Stimulated activated CD8-positive, alpha-beta memory T cell treated with anti-CD3 and anti-CD28 coated beads, Interleukin-7, amount 100 ng/mL, for 48 hours (primary cell): ENCODE measurements at regions not wholly inside any gene's neighbourhood (a gene's known extent, or its start where the extent isn't known, plus 50 kb on each side); places are given as distances from the start of the nearest gene placed in this dataset.

Experiments
- DNase-seq, 2 donors: peaks; one replicate each; pipeline ENCODE4 v3.0.0-alpha.2; 2020; ENCODE audit warnings: low read depth in 1 of 2; ENCODE audit errors: extremely low read depth in 1 of 2

DNA sequence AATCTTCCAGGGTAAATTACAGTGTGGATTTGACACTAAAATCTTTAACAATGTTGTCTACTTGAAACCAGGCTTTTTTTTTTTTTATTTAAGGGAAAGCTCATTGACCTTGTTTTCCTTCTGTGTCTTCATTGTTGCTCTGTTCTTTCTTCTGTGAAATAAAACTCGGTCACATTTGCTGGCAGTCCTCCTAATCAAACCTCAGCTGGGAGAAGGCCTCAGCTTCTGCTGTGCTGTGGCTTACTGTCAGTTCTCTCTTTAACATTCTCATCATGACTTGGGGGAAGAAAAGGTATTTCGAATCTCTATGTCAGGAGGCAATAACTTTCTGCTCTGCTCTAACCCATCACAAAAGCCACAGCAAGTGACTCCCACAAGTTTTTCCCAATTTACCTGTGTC, 268.9 kb downstream of the ZNF608 start:
- no peak for DNase-seq

DNA sequence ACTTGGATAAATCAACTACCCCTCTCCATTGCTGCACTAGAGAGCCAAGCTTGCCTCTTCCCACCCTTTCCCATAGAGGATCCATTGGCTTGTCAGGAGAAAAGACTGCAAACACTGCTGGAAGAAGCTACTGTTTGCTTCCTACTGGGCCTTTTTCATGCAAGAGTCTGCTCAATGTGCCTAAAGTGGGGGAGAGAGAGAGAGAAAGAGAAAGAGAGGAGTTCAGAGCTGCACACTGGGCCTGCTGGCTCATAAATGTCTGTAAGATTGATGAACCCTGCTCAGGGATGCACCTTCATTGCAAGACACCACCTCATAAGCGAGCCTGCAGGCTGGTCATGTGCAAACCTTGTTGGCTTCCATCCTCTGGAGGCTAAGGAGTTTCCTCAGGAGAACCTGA, 269.4 kb downstream of the ZNF608 start:
- DNase-seq, result no peak

DNA sequence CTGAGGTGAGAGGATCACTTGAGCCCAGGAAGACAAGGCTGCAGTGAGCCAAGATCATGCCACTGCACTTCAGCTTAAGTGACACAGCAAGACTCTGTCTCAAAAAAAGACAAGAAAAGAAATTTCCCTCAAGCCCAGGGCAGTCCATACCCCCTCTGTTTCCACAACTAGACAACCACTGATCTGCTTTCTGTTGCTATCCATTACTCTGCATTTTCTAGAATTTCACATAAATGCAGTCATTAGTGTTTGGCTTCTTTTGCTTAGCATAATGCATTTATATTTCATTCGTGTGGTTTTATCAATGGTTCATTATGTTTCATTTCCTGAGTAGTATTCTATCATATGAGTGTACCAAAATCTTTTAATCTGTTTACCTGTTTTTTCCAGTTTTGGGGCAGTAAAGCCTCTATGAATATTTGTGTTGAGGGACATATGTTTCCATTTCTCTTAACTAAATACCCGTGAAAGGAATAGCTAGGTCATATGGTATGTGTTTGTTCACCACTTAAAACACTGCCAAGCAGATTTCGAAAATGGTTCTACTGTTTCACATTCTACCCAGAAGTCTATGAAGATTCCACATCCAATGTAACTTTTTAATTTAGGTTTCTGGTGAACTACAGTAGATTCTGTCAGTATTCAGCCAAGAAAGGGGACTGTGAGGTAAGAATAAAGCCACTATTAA, 271.8 kb downstream of the ZNF608 start:
- no peak for DNase-seq

DNA sequence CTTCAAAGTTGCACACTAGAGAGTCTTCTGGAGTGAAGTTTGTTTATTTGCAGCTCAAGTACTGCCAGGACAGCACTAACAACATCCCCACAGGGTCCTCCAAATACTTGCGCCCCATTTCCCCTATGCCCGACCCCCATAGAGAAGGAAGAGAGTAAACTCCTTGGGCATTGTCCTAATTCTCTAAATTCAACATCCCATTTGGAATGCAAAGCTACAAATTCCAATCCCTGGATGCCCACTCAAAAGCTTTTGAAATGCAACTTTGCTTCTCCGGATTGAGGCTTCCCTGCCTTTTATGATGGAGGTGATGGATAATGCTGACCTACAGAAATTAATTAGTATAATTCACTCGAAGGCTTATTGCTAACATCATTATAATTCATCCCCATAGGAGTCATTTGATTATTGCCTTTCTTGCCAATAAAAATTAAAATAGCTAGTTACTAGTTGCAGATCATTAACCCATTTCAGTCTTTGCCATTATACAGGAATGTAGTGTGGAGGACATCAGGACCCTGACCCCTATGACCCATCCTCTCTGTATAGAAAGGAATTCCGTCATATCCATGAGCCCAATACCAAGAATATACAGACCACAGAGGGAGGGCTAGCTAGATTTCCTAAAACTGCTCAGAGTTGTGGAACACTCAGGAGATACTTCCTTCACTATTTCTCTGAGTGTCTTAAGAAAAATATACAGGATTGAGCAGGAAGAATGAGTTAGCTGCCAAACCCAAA, 277.6 kb downstream of the ZNF608 start:
- no peak for DNase-seq

DNA sequence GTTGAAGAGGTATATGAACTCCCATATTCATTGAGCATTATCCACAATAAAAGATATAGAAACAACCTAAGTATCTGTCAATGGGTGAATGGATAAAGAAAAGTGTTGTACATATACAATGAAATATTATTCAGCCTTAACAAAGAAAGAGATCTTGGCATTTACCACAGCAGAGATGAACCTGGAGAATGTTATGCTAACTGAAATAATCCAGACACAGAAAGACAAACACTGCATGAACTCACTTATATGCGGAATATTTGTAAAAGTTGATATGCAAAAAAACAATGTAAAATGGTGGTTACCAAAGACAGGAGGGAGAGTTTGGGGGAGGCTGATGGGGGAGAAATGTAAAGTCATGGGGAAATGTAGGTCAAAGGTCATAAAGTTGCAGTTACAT, 278.7 kb downstream of the ZNF608 start:
- DNase-seq, result no peak

DNA sequence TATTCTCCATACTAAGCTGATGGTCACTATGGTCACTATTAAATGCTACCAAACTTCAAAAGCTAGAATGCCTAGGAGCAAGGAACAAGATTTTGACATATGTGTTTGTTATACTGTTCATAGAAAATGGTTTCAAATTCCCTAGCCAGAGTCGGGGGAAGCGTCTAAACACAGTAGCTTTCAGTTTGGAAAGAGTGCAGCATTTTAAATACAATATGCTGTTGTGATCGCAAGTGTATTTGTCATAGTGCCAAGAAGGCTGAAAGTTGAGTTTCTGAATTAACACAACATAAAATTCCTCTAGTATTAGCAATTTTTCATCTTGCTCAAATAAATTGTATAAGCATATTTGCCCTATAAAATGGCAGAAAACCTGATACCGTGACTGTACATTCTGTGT, 280.4 kb downstream of the ZNF608 start:
- DNase-seq, result no peak

DNA sequence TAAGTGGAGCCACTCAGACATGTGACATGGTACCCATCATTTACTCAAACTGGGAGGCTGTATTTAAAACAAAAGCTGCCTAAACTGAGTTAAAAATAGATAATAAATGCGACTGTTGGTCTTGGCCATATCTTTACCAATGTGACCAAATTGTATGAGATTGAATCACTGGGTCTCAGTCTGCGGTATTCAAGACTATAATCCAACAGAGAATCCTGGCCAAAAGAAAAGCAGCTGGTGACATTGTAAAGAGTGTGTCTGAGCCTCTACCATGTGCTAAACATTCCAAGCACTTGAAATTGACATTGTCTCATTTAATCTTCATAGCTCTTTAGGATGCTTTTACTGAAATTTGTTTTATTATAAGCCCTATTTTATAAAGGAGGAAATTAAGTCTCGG, 282.6 kb downstream of the ZNF608 start:
- DNase-seq, result no peak

DNA sequence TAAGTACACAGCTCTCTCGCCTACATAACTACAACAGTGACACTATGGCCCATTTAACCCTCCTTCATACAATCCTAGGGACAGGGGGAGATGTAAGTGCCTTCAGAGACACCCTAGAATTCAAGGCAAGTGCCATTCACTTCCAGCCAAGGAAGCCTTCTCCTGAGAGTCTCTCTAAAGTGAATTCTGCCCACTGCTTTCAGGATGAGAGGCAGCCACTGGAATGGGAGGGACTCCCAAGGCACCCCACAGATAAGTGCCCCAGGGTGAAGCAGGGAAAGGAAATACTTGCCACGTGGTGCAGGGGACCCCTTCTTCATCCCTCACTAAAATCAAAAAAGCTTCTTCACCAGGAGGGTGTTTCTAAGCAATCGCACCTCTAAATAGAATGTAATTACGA, 283.7 kb downstream of the ZNF608 start:
- no peak for DNase-seq

DNA sequence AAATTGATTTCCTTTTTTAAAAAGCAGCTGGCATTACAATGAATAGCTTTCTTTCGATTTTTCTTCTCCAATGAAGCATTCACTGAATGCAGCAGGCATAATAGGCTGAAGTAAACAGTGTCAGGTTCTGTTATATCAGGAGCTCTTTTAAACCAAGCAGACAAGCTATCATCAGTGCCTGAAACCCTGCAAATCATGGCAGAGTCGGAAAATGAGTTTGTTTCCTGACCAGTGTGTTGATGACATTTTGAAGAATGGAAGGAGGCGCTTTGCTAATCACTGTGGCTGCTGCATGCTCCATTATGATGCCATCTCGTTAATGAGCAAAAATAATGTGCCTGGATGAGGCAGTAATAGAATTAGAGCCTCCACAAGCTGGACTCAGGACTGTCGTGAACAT, 284.5 kb downstream of the ZNF608 start:
- no peak for DNase-seq

DNA sequence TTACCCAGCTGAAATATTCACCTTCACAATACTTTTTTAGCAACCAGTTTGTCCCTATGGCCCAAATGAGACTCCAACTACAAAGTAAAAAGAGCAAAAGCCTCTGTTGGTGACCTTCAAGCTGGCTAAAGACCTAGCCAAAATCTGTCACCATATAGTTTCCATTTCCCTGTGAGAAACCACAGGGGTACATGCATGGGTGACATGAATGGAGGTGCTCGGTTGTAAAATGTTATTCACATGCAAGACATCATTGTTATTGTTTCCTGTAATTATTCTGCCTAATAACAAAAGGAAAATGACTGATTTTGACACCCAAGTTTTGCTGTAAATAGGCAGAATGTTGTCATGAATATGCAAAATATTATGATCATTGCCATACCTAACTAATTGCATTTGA, 285.3 kb downstream of the ZNF608 start:
- no peak for DNase-seq

DNA sequence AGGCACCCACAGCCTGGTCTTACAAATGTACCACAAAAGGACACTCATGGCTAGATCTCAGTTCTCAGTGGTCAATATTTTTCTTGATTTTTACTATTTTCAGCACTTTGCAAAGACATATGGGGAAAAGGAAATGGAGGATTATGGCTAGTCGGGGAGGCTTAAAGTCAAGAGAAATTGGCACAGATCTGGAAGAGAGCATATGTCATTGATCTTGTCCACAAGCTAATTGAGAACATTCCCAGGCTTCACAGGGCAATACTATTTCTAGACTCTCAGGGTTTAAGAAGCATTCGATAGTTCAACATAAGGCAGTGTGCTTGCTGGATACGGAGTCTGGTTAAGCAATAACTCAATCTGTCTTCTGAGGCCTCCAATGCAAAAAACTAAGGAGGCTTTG, 285.8 kb downstream of the ZNF608 start:
- no peak for DNase-seq

DNA sequence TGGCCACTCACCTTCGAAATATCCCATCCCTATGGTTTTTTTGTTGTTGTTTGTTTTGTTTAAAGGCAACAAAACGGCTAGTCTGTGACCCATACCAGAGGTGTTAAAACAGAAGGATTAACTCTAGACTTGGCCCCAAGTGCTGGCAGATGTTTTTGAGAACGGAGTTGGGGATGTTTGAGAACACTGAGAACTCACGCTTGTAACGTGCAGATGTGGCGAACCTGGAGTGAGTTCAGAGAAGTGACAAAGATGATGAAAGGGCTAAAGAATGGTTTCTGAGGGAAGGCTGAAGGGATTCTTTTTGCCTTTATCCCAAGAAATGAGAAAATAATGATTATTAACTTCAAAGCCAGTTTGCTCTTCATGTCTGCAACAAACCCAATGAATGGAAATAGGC, 286.5 kb downstream of the ZNF608 start:
- no peak for DNase-seq

DNA sequence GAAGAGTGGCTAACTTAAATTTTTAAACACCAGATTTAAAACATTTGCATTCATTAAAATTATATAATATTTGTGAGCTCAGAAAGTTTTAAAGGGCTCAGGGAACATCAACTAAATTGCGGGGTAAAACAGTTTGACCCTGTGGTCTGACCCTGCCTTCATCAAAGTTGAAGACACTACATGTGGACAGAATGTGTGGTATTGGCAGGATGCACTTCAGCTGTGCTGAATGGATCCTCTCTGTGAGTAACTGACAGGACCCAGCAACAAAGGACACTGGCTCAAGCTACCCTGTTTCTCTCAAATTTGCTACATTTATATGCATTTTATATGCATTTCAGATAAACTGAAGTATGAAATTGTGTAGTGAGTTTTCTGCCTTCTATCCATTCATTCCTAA, 288.5 kb downstream of the ZNF608 start:
- DNase-seq, result no peak

DNA sequence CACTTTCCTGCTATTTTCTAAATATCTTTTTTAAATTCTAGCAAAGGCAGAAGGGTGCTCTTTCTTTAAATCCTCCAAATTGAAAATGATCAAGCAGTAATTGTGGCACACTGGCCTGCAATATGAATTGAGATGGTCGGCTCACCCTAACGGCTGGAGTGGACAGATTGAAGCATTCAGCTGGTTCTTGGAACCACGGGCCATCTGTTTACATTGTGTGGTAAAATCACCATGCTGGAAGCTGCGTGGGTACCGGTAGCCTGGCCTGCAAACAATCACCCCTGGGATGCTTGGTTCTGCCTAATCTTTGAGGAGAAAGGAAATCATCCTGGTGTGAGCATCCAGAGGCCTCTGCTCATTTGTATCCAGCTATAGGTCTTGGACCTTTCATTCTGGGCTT, 289.3 kb downstream of the ZNF608 start:
- no peak for DNase-seq

DNA sequence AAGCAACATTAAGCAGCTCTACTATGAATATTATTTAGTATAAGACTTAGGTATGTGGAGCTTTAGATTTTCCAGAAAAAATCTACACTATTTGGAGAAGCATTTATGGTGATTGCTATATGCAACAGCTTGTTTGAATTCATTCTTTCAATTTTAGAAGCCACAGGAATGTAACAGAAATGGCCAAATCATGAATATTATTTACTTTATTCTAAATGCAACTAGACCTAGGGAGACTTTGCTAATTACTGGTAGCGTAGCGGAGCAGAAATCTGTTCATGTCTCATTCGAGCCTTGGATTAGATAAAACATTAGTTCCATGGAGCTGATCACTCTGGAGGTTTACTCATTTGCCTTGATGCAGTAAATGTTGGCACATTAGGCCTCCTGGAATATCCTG, 290.2 kb downstream of the ZNF608 start:
- no peak for DNase-seq

DNA sequence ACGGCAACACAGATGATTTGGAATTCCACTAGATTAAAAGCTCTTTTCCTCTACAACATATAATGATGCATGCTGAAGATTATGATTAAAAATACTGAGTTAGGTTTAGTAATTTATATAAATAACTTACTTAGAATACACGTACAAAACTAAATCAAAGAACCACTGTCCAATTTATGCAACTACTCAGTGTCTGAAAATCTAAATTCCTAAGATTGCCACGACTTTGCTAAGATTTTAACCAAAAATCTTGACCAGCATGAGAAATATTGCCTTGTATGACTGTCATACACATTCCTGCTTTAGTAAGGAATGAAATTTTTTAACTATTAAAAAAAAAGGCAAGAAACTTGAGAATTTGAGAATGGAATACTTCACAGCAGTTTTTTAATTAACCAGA, 292.4 kb downstream of the ZNF608 start:
- DNase-seq, result no peak

DNA sequence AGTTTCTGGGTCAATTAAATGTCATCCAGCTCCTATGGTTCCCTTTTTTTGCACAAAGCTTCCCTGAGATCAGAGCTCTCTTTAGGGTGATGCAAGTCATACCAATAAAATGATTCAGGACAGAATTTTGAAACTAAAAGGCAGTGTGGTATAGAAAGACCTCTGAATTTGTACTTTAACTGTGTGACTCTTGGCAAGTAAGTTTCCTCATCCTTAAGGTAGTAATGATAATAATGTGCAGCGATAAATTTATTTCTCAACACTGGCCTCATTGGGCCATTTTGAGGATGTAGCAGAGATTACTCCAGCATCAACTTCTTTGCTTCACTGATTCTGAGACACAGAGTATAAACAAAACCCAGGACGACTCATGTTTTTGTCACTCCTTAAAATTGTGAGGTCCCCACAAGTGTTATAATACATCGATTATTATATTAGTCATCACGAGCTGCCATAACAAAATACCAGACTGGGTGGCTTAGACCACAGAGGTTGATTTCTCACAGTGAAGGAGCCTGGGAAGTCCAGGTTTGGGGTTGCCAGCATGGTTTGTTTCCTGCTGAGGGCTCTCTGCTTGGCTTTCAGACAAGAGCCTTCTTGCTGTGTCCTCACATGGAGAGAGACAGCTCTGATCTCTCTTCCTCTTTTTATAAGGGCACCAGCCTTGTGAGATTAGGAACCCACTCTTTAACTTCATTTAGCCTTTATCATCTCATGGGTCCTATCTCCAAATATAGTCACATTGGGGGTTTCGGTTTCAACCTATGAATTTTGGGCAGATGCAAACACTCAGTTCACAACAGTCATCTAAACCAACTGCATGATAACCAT, 293.0 kb downstream of the ZNF608 start:
- DNase-seq, result no peak

DNA sequence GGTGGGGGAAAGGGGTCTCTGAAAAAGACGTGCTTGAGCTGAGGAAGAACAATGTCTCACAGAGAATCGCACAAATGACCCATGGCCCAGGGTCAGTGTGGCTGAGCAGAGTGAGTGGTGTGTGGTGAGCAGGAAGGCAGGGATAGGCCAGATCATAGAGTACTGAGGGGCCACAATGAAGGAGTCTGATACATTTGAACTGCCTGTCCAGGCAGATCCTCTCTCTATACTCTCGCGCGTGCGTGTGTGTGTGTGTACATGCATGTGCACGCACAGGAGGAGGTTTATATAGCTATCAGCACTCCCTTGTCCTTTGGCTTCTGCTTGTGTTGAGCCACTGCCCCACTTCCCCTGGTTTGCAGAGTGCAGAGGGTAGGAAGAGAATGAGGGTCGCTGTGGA, 294.0 kb downstream of the ZNF608 start:
- no peak for DNase-seq

DNA sequence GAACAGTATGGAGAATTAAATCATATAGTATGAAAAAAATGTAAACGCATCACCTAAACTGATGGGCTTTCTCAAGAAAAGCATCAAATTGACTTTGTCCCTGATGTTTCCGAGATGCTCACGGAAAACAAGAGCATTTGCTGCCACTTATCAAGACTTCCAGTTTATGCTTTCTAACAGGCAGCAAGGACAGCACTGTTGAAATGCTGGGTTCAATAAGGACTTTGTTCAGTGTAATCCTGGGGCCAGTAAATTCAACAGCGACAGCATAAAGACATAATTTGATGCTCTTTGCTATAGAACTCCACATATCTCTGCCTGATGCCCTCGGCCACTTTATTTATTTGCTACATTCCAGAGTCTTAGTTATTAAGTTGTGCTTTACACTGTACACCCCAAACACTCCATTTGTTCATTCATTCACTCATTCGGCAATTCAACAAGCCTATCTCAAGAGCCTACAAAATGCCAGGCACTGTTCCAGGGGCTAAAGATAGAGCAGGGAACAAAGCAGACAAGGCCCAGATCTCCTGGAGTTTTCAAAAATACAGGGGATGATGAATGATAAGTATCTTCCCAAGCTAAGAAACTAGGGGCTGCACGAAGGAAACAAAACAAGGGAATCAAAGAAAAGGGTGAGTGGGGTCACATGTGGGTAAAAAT, 294.6 kb downstream of the ZNF608 start:
- DNase-seq, result no peak

DNA sequence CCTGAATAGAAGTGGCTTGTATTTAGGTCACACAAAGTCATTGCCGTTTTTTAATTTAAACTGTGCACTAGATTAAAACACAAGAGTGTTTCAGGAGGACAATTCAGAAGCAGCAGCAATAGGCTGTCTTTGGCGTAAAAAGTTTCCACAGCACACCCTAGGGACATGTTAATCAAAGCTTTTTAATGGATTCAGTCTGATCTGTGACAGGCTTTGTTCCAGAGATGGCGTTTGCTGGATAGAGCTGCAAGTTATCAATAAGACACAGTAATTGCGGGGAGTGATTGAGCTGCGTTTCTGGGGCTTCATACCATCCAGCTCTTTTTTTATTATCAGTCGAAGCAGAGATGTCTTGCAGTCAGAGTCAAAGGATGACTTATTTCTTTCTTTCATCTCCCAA, 300.3 kb downstream of the ZNF608 start:
- DNase-seq, result no peak

DNA sequence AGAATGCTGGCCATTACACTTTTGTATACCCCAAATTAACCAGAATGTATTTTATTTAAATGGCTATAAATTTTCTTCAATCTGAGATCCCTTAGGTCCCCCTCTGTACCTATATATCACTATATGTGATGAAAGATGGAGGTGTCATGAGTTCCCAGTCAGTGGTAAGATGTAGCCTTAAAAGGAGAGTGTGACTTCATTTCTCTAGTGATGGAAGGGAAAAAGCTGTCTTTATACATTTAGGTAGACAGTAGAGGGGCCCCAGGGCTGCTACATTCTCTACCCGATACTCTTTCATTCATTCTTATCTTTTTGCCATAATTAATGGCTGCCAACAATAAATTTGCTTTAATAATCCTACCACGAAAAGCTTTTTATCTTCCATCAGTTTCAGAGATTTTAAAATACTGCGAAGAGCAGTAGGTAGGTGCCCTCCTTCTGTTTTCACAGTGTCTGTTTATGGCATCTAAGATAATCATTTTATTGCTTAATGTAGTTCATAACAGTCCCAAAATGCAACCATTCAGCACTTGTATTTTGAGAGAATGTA, 301.3 kb downstream of the ZNF608 start:
- no peak for DNase-seq
